ENCODE measurements at regions not wholly inside any gene's neighbourhood (a gene's known extent, or its start where the extent isn't known, plus 50 kb on each side); places are given as distances from the start of the nearest gene placed in this dataset.
"Not testable (repeated sequence)": the region's sequence is repeated elsewhere in the genome, so short reads cannot be mapped to it uniquely, and the experiment has no call there.

DNA sequence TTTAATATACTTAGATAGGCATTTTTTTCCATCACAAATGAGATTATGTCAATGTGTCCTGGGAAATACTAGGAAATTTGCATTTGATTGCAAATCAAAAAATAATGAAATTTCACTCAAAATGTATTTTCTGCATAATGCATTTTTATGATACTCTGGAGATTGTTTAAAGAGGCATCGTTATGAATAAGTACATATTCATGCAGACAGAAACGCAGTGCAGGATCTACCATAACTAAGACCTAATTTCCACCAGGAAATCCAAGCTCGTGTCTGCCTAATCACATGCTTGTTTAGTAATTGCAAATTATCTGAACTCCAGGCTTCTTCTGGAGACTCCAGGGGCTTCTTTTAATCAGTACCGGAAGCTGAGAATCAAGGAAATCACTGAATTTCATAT lies 163.5 kb upstream of the MXRA5 start:
- no peak for DNase-seq (ENCODE audit: low spot score)

DNA sequence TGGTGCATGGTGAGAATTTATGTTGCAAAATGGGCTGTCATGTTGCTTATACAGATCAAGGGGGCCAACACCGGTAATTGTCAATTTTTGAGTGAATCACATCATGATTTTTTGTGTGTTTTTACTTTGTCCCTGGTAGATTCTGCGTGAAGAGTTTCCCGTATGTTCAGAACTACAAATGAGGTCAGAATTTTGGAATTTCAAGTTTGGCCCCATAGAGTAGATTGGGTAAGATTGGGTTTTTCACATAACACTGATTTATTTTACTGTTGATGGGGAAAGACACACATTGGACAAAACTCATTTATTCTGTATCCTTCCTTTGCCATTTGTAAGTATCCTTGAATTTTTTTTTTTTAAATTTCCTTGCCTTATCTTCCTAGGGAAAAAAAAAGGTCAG lies 158.5 kb upstream of the MXRA5 start:
- DNase-seq (ENCODE audit: low spot score): peak; percentile 18

DNA sequence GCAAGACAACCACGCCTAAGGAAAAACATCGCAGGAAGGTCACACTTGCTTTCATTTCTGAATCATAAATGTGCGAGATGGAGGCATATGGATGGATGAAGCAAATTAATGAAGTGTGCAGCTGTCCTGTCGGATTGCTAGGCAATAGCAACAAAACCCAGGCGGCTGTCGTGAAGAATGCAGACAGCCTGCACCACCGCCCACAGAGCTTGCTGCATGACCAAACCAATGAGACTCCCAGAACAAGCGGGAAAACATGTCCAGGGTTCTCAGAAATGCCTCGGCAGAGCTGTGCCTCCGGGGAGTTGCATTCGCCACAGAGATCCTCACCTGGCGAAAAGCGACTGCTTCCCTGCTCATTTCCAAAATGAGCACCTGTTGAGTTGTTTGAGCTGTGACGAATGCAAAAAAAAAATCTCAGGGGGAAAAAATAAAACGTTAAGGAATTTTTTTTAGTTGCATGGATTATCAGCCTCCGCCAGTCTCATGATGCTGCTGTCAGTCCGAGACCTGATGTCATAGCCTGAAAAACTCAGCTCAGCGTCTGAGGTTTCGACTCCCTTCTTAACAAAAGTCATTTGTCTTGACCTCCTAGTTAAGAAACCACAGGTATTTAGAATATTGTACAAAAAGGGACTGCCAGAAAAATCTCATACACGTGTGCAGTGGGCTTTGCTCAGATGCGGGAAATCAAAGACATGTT lies 155.5 kb upstream of the MXRA5 start:
- DNase-seq (ENCODE audit: low spot score): no peak

GRCh38 chrX:3495836-3496769 lies 149.7 kb upstream of the MXRA5 start:
- DNase-seq (ENCODE audit: low spot score): not testable (repeated sequence)

DNA sequence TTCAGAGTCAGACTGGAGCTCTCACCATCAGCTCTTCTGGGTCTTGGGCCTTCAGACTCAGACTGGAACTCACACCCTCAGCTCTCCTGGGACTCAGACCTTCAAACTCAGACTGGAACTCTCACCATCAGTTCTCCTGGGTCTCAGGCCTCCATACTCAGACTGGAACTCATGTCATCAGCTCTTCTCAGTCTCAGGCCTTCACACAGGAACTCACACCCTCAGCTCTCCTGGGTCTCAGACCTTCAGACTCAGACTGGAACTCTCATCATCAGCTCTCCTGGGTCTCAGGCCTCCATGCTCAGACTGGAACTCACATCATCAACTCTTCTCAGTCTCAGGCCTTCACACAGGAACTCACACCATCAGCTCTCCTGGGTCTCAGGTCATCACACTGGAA lies 147.2 kb upstream of the MXRA5 start:
- DNase-seq (ENCODE audit: low spot score): no peak

DNA sequence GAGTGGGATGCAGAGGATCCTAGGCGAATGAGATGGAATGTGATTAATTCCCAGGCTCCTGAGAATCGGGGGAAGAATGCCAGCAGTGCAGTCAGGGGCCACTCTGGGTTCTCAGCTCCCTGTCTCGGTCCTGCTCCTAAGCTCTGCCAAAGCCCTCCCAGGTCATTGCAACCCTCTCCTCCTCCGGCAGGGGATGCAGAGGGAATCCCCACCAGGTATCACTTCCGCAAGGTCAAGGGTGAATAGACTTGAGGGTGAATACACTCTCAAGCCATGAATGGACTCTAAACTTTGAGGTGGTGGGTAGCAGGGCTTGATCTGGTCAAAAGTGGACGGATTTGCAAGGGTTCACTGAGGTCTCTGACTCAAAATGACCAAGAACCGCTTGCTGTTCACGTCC lies 139.3 kb upstream of the MXRA5 start:
- DNase-seq (ENCODE audit: low spot score): no peak

- DNase-seq (ENCODE audit: low spot score): no peak
Observed at GRCh38 chrX:3479026-3479425, 132.6 kb upstream of the MXRA5 start.

DNA sequence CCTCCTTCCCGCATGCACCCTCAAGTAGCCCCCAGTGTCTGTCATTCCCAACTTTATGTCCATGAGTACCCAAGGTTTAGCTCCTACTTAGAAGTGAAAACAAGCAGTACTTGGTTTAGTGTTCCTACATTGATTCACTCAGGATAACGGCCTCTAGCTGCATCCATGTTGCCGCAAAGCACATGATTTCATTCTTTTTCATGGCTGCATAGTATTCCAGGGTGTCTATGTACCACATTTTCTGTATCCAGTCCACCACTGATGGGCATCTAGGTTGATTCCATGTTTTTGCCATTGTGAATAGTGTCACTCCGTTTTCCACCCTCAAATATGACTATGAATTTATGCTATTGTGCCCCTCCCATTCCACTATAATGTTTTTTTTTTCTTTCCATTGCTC lies 130.5 kb upstream of the MXRA5 start:
- no peak for DNase-seq (ENCODE audit: low spot score)

DNA sequence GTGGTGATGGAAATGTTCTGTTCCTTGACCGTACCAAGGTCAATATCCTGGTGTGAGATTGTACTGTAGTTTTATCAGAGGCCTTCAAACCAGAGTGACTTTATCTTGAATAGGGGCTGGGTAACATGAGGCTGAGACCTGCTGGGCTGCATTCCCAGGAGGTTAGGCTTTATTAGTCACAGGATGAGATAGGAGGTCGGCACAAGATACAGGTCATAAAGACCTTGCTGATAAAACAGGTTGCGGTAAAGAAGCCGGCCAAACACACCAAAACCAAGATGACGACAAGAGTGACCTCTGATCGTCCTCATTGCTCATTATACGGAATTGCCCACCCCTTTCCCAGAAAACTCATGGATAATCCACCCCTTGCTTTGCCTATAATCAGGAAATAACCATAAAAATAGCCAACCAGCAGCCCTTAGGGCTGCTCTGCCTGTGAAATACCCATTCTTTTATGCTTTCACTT lies 123.8 kb upstream of the MXRA5 start:
- DNase-seq (ENCODE audit: low spot score): not testable (repeated sequence)

DNA sequence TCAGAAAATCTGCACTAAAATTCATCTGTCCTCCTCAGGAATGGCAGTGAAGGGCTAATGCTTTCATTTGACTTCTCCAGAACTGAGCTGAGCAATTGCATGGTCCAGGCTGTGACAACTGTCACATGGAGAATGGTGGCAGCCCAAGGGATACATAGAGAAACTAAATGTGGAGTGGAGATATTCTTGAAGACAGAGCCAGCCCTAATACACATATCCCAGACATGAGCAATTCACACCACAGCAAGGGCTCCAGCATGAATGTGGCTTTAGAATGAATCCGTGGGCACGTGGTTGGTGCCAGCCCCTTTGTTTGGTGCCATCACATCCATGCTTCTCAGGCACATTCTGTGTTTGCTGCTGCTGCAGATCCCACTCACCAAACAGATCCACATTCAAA lies 121.6 kb upstream of the MXRA5 start:
- no peak for DNase-seq (ENCODE audit: low spot score)

DNA sequence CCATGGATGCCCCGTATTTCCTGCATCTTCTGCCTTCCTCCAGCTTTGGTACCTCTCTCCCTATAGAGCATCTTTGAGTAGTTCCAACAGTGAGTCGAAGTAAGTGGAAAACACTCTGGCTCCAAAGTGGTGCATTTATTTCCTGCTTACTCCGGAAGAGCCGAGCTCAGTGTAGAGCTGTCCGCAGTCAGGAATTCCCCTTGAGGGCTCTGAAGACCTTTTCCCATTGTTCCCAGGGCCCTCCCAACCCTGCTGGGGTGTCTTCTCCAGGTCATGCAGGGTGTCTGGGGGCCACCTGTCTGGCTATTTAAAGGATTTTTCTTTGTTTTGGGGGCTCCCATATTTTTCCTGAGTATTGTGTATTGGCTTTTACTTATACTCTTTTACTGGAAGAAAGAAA lies 118.6 kb upstream of the MXRA5 start:
- DNase-seq (ENCODE audit: low spot score): no peak

- no peak for DNase-seq (ENCODE audit: low spot score)
Observed at GRCh38 chrX:3462166-3462508, 115.7 kb upstream of the MXRA5 start.

DNA sequence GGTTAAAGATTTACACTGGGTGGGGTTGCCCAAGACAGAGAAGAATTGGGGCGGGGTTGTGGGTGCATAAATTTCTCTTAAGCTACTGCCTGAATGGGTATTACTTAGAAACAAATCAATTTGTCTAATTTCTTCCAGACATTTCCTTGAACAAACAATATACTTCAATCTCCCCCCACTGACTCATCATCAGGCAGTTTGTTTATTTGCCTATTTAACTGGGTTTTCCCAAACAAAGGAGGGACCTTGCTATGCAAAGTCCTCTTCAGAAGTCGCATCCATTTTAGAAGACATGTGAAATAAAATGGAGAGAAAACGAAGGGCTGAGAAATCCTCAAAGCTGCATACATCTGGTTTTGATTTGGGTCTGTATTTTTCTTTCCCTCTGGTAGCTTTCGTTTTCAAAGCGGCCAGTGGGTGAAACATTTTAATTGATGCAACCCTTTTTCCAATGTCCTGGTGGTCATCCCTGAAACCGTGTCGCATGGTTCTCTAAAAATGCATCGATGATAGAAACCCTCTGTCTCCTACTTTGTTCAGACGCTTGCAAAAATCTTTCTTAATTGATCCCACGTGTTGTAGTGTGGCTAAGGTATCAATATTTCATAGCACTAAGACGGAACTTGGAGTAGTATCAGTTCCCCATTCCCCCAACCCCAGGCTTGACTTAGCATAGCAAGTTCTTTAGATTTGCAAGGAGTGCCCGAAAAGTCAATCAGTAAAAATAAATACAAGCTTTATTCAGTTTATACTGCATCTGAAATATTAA lies 115.1 kb upstream of the MXRA5 start:
- DNase-seq (ENCODE audit: low spot score): no peak

DNA sequence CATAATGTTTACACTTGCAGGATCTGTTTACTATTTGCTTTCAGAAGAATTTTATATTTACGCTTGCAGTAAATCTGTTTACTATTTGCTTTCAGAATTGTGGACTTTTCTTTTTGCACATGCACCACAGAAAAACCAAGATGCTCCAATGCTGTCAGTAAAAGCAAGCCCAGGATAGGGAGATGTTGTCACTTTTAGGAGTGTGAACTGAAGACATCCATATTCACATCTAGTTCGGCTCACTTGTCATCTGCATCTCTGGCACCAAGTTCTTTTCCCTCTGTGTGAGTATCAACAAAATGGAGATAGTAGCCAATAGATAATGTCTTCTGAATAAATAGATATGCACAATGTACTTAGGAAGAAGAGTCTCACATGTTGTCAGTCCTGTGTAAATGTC lies 109.3 kb upstream of the MXRA5 start:
- no peak for DNase-seq (ENCODE audit: low spot score)

DNA sequence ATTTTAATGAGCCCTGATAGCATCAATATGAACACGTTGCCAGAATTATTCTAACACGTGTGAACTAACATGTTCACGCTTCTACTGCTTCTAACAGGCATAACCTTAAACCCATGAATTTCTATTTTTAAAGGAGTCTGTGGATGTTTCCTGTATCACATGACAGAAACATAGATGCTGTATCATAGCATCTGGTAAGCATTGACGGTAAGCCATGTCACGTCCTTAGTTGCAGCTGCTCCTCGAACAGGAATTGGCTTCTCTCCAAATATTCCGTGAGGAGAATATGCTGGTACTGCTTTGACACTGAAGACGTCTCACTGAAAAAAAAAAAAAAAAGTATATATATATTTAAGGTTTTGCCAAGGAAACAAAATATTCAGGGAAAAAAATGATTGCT lies 105.1 kb upstream of the MXRA5 start:
- DNase-seq (ENCODE audit: low spot score): no peak

GRCh38 chrX:3450881-3451570 lies 104.6 kb upstream of the MXRA5 start:
- peak; percentile 18 for DNase-seq (ENCODE audit: low spot score)

DNA sequence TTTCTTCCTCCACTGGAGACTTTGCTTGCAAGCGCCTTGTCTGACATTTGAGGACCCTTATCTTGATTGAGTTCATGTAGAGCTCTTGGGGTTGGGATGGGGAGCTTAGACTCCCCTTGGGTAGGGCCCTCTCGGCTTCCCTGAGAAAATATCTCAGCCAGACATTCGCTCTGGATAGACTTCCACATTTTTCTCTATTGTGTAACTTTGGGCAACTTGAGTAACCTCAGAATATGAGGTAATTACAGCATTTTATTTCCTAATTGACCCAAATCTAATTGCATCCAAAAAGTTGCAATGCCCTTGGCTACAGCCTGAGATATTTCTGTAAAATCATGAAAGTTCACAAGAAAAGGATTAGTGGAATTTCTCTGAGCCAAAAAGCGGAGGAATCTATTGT lies 102.8 kb upstream of the MXRA5 start:
- DNase-seq (ENCODE audit: low spot score): peak; percentile 30

DNA sequence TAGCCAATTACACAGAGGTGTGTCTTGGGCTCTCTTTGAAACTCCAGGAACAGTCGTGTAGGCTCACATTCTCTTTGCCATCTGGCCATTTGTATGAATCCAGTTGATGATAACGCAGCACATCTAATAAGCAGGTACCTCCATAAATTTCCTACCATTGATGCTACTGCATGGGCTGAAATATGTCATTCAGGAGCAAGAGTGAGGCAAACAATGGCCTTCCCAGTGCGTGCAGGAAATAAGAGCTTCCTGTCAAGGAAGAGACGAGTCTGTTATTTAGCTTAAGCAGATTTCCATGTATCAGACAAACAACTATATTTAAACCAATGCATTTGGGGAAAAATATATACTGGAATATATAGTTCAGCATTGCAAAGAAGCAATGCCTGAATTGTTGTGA lies 102.1 kb upstream of the MXRA5 start:
- DNase-seq (ENCODE audit: low spot score): no peak

- no peak for DNase-seq (ENCODE audit: low spot score)
Observed at GRCh38 chrX:3445806-3446490, 99.5 kb upstream of the MXRA5 start.

GRCh38 chrX:3443184-3443583 lies 96.7 kb upstream of the MXRA5 start:
- no peak for DNase-seq (ENCODE audit: low spot score)

DNA sequence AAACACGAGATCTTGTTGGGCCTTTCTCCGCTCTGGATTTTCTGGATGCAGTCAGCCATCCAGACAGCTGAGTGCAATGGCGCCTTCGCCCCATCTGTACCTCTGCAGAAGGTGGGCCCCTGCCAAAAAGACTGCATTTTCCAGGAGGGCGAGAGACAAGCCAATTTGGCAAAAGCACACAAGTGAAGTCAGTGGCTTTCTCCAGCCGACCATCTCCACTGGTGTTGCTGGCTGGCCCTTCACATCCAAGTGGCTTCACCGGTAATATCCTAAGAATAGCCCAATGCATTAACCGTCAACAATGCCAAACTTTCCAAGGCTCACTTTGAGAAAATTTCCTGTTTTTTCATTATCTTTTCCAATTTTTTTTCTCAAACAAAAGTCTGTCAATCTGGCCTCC lies 96.2 kb upstream of the MXRA5 start:
- DNase-seq (ENCODE audit: low spot score): no peak

DNA sequence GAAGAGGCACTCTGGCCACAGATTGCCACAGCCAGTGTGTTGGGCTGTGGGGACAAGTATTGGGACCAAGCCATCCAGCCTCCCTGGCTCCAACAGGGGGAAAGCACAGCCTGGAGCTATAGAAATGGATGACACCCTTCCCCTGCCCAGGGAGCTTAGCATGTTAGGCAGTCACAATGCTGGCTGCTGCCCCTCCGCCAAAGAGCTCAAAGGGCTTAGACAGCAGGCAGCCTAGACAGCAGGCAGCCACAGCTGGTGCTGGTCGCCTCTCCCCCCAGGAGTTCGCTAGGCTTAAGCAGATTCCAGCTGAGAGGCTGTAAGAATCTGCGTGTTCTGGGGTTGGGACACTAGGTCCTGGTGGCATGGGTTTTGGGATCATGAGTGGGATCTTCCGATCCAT lies 94.5 kb upstream of the MXRA5 start:
- no peak for DNase-seq (ENCODE audit: low spot score)

All from AG20443 (cell line).